ENCODE measurements at regions not wholly inside any gene's neighbourhood (a gene's known extent, or its start where the extent isn't known, plus 50 kb on each side); places are given as distances from the start of the nearest gene placed in this dataset.

- no peak for DNase-seq (ENCODE audit: extremely low spot score, unreplicated experiment)
- H3K4me1 Mint-ChIP-seq (ENCODE audit: unreplicated experiment): peaks cover 17% of the 10 kb centered on the region
- H3K27me3 Mint-ChIP-seq (ENCODE audit: unreplicated experiment): peaks cover 48% of the 10 kb centered on the region
- H3K4me3 Mint-ChIP-seq (ENCODE audit: unreplicated experiment): no peak overlapping the region
- TF ChIP-seq CTCF (IDR thresholded peaks at IDR 0.05): no peak
- H3K36me3 Mint-ChIP-seq (ENCODE audit: unreplicated experiment): no peaks in the 10 kb centered on the region
- H3K27ac Mint-ChIP-seq (ENCODE audit: unreplicated experiment): no peak overlapping the region
- H3K9me3 Mint-ChIP-seq (ENCODE audit: unreplicated experiment): no peaks in the 10 kb centered on the region
Measured at GRCh38 chr3:69538281-69538680, 152.4 kb upstream of the FRMD4B start.

- no peaks in the 10 kb centered on the region for H3K9me3 Mint-ChIP-seq (ENCODE audit: unreplicated experiment)
- no peak for TF ChIP-seq CTCF (IDR thresholded peaks at IDR 0.05)
- no peak overlapping the region for H3K4me3 Mint-ChIP-seq (ENCODE audit: unreplicated experiment)
- DNase-seq (ENCODE audit: extremely low spot score, unreplicated experiment): no peak
- no peak overlapping the region for H3K27ac Mint-ChIP-seq (ENCODE audit: unreplicated experiment)
- H3K4me1 Mint-ChIP-seq (ENCODE audit: unreplicated experiment): peaks cover 5% of the 10 kb centered on the region
- H3K36me3 Mint-ChIP-seq (ENCODE audit: unreplicated experiment): no peaks in the 10 kb centered on the region
- peaks cover 50% of the 10 kb centered on the region for H3K27me3 Mint-ChIP-seq (ENCODE audit: unreplicated experiment)
Measured at GRCh38 chr3:69536306-69537020, 150.6 kb upstream of the FRMD4B start.

- Mint-ChIP-seq H3K36me3 (ENCODE audit: unreplicated experiment) (no peaks in the 10 kb centered on the region), H3K4me3 (ENCODE audit: unreplicated experiment) (no peak overlapping the region), H3K27me3 (ENCODE audit: unreplicated experiment) (peaks cover 44% of the 10 kb centered on the region), H3K4me1 (ENCODE audit: unreplicated experiment) (no peaks in the 10 kb centered on the region), H3K9me3 (ENCODE audit: unreplicated experiment) (no peaks in the 10 kb centered on the region), H3K27ac (ENCODE audit: unreplicated experiment) (no peak overlapping the region)
- DNase-seq (ENCODE audit: extremely low spot score, unreplicated experiment): no peak
- no peak for TF ChIP-seq CTCF (IDR thresholded peaks at IDR 0.05)
Measured at GRCh38 chr3:69535613-69536012, 149.7 kb upstream of the FRMD4B start.

GRCh38 chr3:69532547-69533224 lies 146.8 kb upstream of the FRMD4B start:
- H3K27me3 Mint-ChIP-seq (ENCODE audit: unreplicated experiment): peaks cover 29% of the 10 kb centered on the region
- H3K27ac Mint-ChIP-seq (ENCODE audit: unreplicated experiment): no peak overlapping the region
- no peaks in the 10 kb centered on the region for H3K4me1 Mint-ChIP-seq (ENCODE audit: unreplicated experiment)
- no peak for DNase-seq (ENCODE audit: extremely low spot score, unreplicated experiment)
- H3K9me3 Mint-ChIP-seq (ENCODE audit: unreplicated experiment): no peaks in the 10 kb centered on the region
- H3K36me3 Mint-ChIP-seq (ENCODE audit: unreplicated experiment): no peaks in the 10 kb centered on the region
- no peak for TF ChIP-seq CTCF (IDR thresholded peaks at IDR 0.05)
- H3K4me3 Mint-ChIP-seq (ENCODE audit: unreplicated experiment): no peak overlapping the region

Data from osteocyte (in vitro differentiated cells).